Skeletal muscle satellite cell (primary cell): ENCODE measurements at regions not wholly inside any gene's neighbourhood (a gene's known extent, or its start where the extent isn't known, plus 50 kb on each side); places are given as distances from the start of the nearest gene placed in this dataset.

Source experiments
- H3K27me3 ChIP-seq: 2 replicates; pipeline ENCODE4 v1.7.0; 2013; ENCODE audit warnings: low read length; ENCODE audit not compliant: control insufficient read depth, insufficient read depth
- H3K36me3 ChIP-seq: 2 replicates; pipeline ENCODE4 v1.7.0; 2013; ENCODE audit warnings: mild to moderate bottlenecking, control low read depth, low read length; ENCODE audit not compliant: insufficient read depth
- H3K4me1 ChIP-seq: 2 replicates; pipeline ENCODE4 v1.7.0; 2013; ENCODE audit warnings: low read length; ENCODE audit not compliant: control insufficient read depth, insufficient read depth
- H3K4me2 ChIP-seq: 2 replicates; pipeline ENCODE4 v1.7.0; 2013; ENCODE audit warnings: mild to moderate bottlenecking, low read length
- H3K4me3 ChIP-seq: 2 replicates; pipeline ENCODE4 v1.7.0; 2013; ENCODE audit warnings: low read length
- H3K9ac ChIP-seq: 2 replicates; pipeline ENCODE4 v1.7.0; 2013; ENCODE audit warnings: mild to moderate bottlenecking, low read depth, low read length, moderate library complexity
- H3K9me3 ChIP-seq: replicated peaks from 2 replicates; pipeline ENCODE4 v1.7.0; 2013; ENCODE audit warnings: mild to moderate bottlenecking, control low read depth, low read length

- no peaks in the 10 kb centered on the region for H3K9me3 ChIP-seq
- H3K9ac ChIP-seq, result no peak overlapping the region
- H3K36me3 ChIP-seq, result no peaks in the 10 kb centered on the region
- H3K4me3 ChIP-seq, result no peak overlapping the region
- no peaks in the 10 kb centered on the region for H3K27me3 ChIP-seq
- no peak overlapping the region for H3K4me2 ChIP-seq
- H3K4me1 ChIP-seq, result peaks cover 33% of the 10 kb centered on the region
Measured at GRCh38 chr7:38002689-38003088, 82.2 kb downstream of the EPDR1 start.

DNA sequence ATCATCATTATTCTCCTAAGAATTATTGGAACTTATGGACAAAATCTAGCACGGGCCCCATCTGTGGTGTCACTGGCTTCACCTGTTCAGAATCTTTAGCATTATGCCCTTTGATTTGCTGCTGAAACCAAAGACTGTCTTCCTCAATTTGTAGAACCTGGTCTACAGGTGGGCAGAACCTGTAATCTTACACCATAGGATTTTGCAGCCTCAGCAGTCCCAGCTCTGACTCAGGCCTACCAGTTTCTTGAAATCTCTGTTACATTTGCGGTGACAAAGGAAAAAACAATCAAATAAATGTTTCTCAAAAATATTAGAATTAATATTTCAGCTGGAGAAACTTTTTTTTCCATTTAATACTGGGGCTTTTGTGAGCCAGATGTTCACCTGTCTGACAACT, 86.1 kb downstream of the EPDR1 start:
- H3K4me1 ChIP-seq, result peaks cover 10% of the 10 kb centered on the region
- H3K9me3 ChIP-seq, result no peaks in the 10 kb centered on the region
- no peak overlapping the region for H3K4me3 ChIP-seq
- no peak overlapping the region for H3K4me2 ChIP-seq
- H3K9ac ChIP-seq, result no peak overlapping the region
- H3K36me3 ChIP-seq, result no peaks in the 10 kb centered on the region
- no peaks in the 10 kb centered on the region for H3K27me3 ChIP-seq

GRCh38 chr7:38007096-38007495, 86.7 kb downstream of the EPDR1 start:
- Histone ChIP-seq H3K4me1 (peaks cover 10% of the 10 kb centered on the region), H3K27me3 (no peaks in the 10 kb centered on the region), H3K4me3 (no peak overlapping the region), H3K4me2 (no peak overlapping the region), H3K9ac (peak overlapping the region; percentile 31), H3K9me3 (no peaks in the 10 kb centered on the region), H3K36me3 (no peaks in the 10 kb centered on the region)

- H3K4me1 ChIP-seq, result no peaks in the 10 kb centered on the region
- H3K4me3 ChIP-seq, result no peak overlapping the region
- H3K4me2 ChIP-seq, result no peak overlapping the region
- no peak overlapping the region for H3K9ac ChIP-seq
- H3K36me3 ChIP-seq, result no peaks in the 10 kb centered on the region
- H3K9me3 ChIP-seq, result no peaks in the 10 kb centered on the region
- no peaks in the 10 kb centered on the region for H3K27me3 ChIP-seq
Measured at GRCh38 chr7:38013246-38013645, 92.8 kb downstream of the EPDR1 start.

DNA sequence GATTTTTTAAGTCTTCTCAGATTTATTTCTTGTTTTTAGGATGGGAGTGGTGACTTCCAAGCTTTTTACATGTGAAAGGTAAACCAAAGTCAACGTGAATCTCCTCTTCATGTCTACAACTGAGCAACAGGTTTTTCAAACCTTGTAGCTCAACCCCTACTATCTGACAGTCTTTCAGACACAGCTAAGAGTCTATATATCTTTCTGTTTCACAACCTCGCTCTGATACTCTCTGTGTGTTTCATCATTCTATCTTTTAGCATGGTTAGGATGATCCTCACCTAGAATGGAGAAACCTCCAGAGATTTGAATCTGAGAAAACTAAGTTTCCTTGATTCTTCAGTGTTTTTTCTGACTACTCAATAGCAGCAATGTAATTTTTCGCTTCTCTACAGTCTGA, 96.1 kb downstream of the EPDR1 start:
- Histone ChIP-seq H3K36me3 (no peaks in the 10 kb centered on the region), H3K9ac (no peak overlapping the region), H3K9me3 (no peaks in the 10 kb centered on the region), H3K4me3 (no peak overlapping the region), H3K4me1 (peaks cover 3% of the 10 kb centered on the region), H3K27me3 (no peaks in the 10 kb centered on the region), H3K4me2 (no peak overlapping the region)

- Histone ChIP-seq H3K4me1 (peaks cover 3% of the 10 kb centered on the region), H3K4me3 (no peak overlapping the region), H3K4me2 (no peak overlapping the region), H3K27me3 (no peaks in the 10 kb centered on the region), H3K9ac (no peak overlapping the region), H3K9me3 (no peaks in the 10 kb centered on the region), H3K36me3 (no peaks in the 10 kb centered on the region)
Measured at GRCh38 chr7:38017320-38017719, 96.9 kb downstream of the EPDR1 start.

DNA sequence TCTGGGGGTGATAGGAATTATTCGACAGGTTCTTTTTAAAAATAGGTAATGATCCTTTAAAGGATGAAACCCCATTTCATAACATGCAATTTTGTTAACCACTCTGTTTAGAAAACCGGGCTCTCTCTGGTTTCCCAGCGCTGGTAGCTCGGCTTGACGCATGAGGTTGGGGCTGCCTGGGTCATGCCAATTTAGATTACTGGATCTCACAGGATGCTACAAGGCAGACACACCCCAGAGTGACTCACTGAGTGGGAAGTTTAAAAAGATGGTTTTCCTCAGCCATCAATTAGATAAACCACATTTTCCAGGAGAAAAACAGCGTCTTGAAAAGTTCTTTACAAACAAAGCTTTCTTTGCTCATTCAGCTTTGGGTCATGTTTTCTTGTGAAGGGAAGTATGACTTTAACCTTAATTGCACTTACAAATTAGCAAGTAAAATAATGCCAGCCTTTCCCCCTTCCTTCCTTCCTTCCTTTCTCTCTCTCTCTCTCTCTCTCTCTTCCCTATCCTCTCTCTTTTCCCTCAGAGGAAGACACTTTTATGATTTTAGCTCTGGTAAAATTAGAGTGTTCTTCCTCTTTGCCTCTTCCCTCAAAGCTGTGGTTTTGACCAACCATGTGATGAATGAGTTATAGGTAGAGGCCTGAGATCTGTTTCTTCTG, 99.8 kb downstream of the EPDR1 start:
- H3K4me2 ChIP-seq, result peak overlapping the region; percentile 23
- H3K9ac ChIP-seq, result no peak overlapping the region
- H3K36me3 ChIP-seq, result no peaks in the 10 kb centered on the region
- H3K4me3 ChIP-seq, result no peak overlapping the region
- no peaks in the 10 kb centered on the region for H3K9me3 ChIP-seq
- peaks cover 9% of the 10 kb centered on the region for H3K27me3 ChIP-seq
- peaks cover 4% of the 10 kb centered on the region for H3K4me1 ChIP-seq

DNA sequence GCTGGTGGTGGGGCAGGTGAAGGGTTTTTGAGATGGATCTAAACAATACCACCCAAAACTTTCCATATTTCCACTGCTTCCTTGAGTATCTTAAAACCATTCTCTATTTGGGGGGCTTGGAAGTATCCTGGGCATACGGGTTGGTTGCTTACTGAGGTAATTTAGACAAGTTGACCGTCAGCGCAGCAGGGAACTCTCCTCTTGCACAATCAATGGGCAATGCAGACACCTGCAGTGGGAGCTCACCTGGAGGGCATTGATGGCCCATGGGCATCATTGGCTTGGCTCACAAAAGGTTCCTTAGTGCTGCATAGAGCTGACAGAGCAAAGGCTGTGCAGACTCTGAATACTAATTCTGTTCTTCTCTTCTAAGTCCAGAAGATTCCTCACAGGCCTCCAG, 101.5 kb downstream of the EPDR1 start:
- no peaks in the 10 kb centered on the region for H3K9me3 ChIP-seq
- H3K27me3 ChIP-seq, result peaks cover 10% of the 10 kb centered on the region
- H3K9ac ChIP-seq, result no peak overlapping the region
- no peak overlapping the region for H3K4me3 ChIP-seq
- H3K4me1 ChIP-seq, result peaks cover 9% of the 10 kb centered on the region
- no peak overlapping the region for H3K4me2 ChIP-seq
- H3K36me3 ChIP-seq, result no peaks in the 10 kb centered on the region

GRCh38 chr7:38025815-38026214, 105.4 kb downstream of the EPDR1 start:
- H3K4me2 ChIP-seq, result no peak overlapping the region
- peaks cover 6% of the 10 kb centered on the region for H3K4me1 ChIP-seq
- H3K36me3 ChIP-seq, result no peaks in the 10 kb centered on the region
- H3K4me3 ChIP-seq, result no peak overlapping the region
- peaks cover 10% of the 10 kb centered on the region for H3K27me3 ChIP-seq
- H3K9ac ChIP-seq, result no peak overlapping the region
- no peaks in the 10 kb centered on the region for H3K9me3 ChIP-seq

DNA sequence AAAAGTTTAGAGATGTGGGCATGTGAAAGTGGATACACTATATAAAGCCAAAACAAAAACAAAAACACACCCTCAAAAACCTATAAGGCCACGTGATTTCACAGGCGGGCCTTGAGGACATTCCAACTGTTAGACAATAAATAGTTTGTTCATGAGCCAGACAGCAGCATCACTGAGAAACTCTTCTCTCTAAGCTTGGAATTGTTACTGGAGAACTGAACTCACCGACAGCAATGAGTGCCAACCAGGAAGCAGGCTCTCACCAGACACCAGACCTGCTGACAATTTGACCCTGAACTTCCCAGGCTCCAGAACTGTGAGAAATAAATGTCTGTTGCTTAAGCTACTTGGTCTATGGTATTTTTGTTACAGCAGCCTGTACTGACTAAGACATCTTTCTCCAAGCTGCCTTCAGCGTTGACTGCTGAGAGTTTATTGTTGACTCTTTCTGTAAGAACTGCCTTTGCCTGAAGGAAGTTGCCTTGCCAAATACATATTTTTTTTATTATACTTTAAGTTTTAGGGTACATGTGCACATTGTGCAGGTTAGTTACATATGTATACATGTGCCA, 107.5 kb downstream of the EPDR1 start:
- H3K4me3 ChIP-seq, result no peak overlapping the region
- H3K36me3 ChIP-seq, result no peaks in the 10 kb centered on the region
- H3K27me3 ChIP-seq, result peaks cover 10% of the 10 kb centered on the region
- no peak overlapping the region for H3K4me2 ChIP-seq
- H3K4me1 ChIP-seq, result peaks cover 6% of the 10 kb centered on the region
- no peak overlapping the region for H3K9ac ChIP-seq
- H3K9me3 ChIP-seq, result no peaks in the 10 kb centered on the region

- Histone ChIP-seq H3K9ac (no peak overlapping the region), H3K4me1 (no peaks in the 10 kb centered on the region), H3K36me3 (no peaks in the 10 kb centered on the region), H3K4me3 (no peak overlapping the region), H3K4me2 (no peak overlapping the region), H3K27me3 (no peaks in the 10 kb centered on the region), H3K9me3 (no peaks in the 10 kb centered on the region)
Measured at GRCh38 chr7:38034062-38034908, 113.8 kb downstream of the EPDR1 start.
